ENCODE measurements at regions not wholly inside any gene's neighbourhood (a gene's known extent, or its start where the extent isn't known, plus 50 kb on each side); places are given as distances from the start of the nearest gene placed in this dataset.

GRCh38 chr3:18880691-18881090 lies 267.6 kb upstream of the KCNH8 start:
- 0% methylated on average over 1 of the region's 1 CpG for WGBS (ENCODE audit: insufficient coverage, low coverage, missing lambda C conversion rate)
- no peak for FAIRE-seq
- intact Hi-C loops (cut with micrococcal nuclease): no loop called here
- TF ChIP-seq CLOCK (CRISPR knock-in tag; IDR thresholded peaks at IDR 0.05; ENCODE audit: borderline replicate concordance): no peak
- no peak for TF ChIP-seq YY1 (IDR thresholded peaks at IDR 0.05; ENCODE audit: borderline replicate concordance in 1 of 3, control insufficient read depth in 1 of 3, extremely low read depth in 1 of 3, insufficient read depth in 3 of 3, insufficient read length in 1 of 3, insufficient replicate concordance in 2 of 3, low read depth in 1 of 3, low read length in 2 of 3)
- no peak for TF ChIP-seq HNRNPL (IDR thresholded peaks at IDR 0.05; ENCODE audit: low read depth, low read length)
- no peak for TF ChIP-seq LARP7 (IDR thresholded peaks at IDR 0.05)
- TF ChIP-seq ZNF589 (CRISPR knock-in tag; IDR thresholded peaks at IDR 0.05; ENCODE audit: low read depth): no peak
- no peak for TF ChIP-seq ZBTB40 (IDR thresholded peaks at IDR 0.05)
- TF ChIP-seq ZBTB40 (CRISPR knock-in tag; IDR thresholded peaks at IDR 0.05): no peak
- TF ChIP-seq ZNF668 (CRISPR knock-in tag; IDR thresholded peaks at IDR 0.05): no peak
- no peak for TF ChIP-seq ARID3A (IDR thresholded peaks at IDR 0.05; ENCODE audit: borderline replicate concordance, low read depth, low read length)

More at GRCh38 chr3:18880691-18881090, 267.6 kb upstream of the KCNH8 start:
- POLR2A ChIA-PET: no interaction called here
- Histone ChIP-seq H3K4me1 (replicated peaks in 1 of 2; ENCODE audit: control insufficient read depth in 2 of 2, insufficient read depth in 2 of 2, low read length in 2 of 2) (no peaks in the 10 kb centered on the region), H3K9me3 (replicated peaks; ENCODE audit: control insufficient read depth, insufficient read depth, low read depth, low read length) (peaks cover 4% of the 10 kb centered on the region; the same call in 1 of the 2 replicates), H3K36me3 (ENCODE audit: control insufficient read depth, insufficient read depth, low read length) (no peaks in the 10 kb centered on the region), H3K9ac (ENCODE audit: insufficient read depth in 1 of 2, low read depth in 2 of 2, low read length in 2 of 2) (no peak overlapping the region), H3K27ac (ENCODE audit: extremely low read depth, low read depth, low read length) (no peak overlapping the region), H2AFZ (ENCODE audit: low read depth, low read length) (no peak overlapping the region), H3K9me1 (ENCODE audit: control insufficient read depth, insufficient read depth, low read length) (no peaks in the 10 kb centered on the region), H3K4me2 (ENCODE audit: insufficient read depth, low read length) (no peak overlapping the region), H4K20me1 (replicated peaks; ENCODE audit: control insufficient read depth, insufficient read depth, low read length) (no peaks in the 10 kb centered on the region), H3K79me2 (ENCODE audit: control insufficient read depth, insufficient read depth, low read length) (no peaks in the 10 kb centered on the region), H3K27me3 (ENCODE audit: control insufficient read depth in 2 of 2, insufficient read depth in 2 of 2, low read length in 2 of 2) (no peaks in the 10 kb centered on the region), H3K4me3 (no peak overlapping the region)
- in situ Hi-C loops (cut with MboI): no loop called here
- ATAC-seq: no peak
- DNase-seq (ENCODE audit: extremely low read depth in 1 of 4, low spot score in 3 of 4): no peak
- no TSS peak for BruUV-seq (replicated peaks)
- CTCF ChIA-PET (ENCODE audit: low intra/inter-chr PET ratio): no interaction called here

Data from K562 (cell line).